Endothelial cell of umbilical vein (primary cell): ENCODE measurements at regions not wholly inside any gene's neighbourhood (a gene's known extent, or its start where the extent isn't known, plus 50 kb on each side); places are given as distances from the start of the nearest gene placed in this dataset.

ENCODE experiments used
- BruUV-seq: library from RNA; stranded (reverse); fragments of 400-500 nt; replicated peaks from 2 replicates; lab custom pipeline; 2021; lab: Mats Ljungman, UMichigan
- CTCF ChIA-PET: fragments of 300-600, 350-600 bp; sonication (Branson Sonifier 250); formaldehyde crosslinking; loops from one replicate; lab custom pipeline; 2021; ENCODE audit warnings: antibody characterized with exemption, inconsistent platforms; lab: Charles Lee
- POLR2A ChIA-PET: fragments of 300-600, 350-600 bp; sonication (Branson Sonifier 250); formaldehyde crosslinking; loops from one replicate; lab custom pipeline; 2021; ENCODE audit warnings: antibody characterized with exemption, inconsistent platforms; lab: Charles Lee
- DNase-seq: peaks from one replicate; pipeline ENCODE4 v3.0.0-alpha.2; 2011; ENCODE audit warnings: low read depth, low spot score
- FAIRE-seq: peaks from 2 replicates; lab custom pipeline; 2011; peaks lifted over from hg19 to GRCh38; lab: Jason Lieb, UNC
- H2AFZ ChIP-seq: 2 replicates; pipeline ENCODE4 v1.6.0; 2012; ENCODE audit warnings: low read depth, low read length, control low read depth, inconsistent platforms
- H3K27ac ChIP-seq: 2 replicates; pipeline ENCODE4 v1.5.1; 2011; ENCODE audit warnings: low read depth, mild to moderate bottlenecking, control low read depth, low read length, moderate library complexity; ENCODE audit not compliant: insufficient read depth
- H3K27me3 ChIP-seq, 2 experiments: 2 replicates each; pipeline versions ENCODE4 v1.6.0 to v1.6.1; 2011; ENCODE audit warnings: low read length in 2 of 2, mixed read lengths in 1 of 2; ENCODE audit not compliant: control insufficient read depth in 2 of 2, insufficient read depth in 2 of 2
- H3K36me3 ChIP-seq, 2 experiments: 2 replicates in 1 of 2; 3 replicates in 1 of 2; pipeline ENCODE4 v1.5.1; 2011; ENCODE audit warnings: low read length in 2 of 2, mild to moderate bottlenecking in 1 of 2, moderate library complexity in 1 of 2; ENCODE audit not compliant: control insufficient read depth in 2 of 2, insufficient read depth in 2 of 2; ENCODE audit errors: extremely low read depth in 1 of 2
- H3K4me1 ChIP-seq: 3 replicates; pipeline ENCODE4 v1.5.1; 2011; ENCODE audit warnings: mild to moderate bottlenecking, low read length; ENCODE audit not compliant: control insufficient read depth, insufficient read depth; ENCODE audit errors: extremely low read depth
- H3K4me2 ChIP-seq: 2 replicates; pipeline ENCODE4 v1.6.1; 2011; ENCODE audit warnings: low read length, control low read depth, mixed read lengths; ENCODE audit not compliant: insufficient read depth
- H3K4me3 ChIP-seq, 3 experiments: fragments of 200-600 bp in 1 of 3; sonication (generic), shearing (Covaris generic) in 1 of 3; replicated peaks in 1 of 3; 2 replicates each; pipeline ENCODE4 v1.5.1; 2011 to 2016; ENCODE audit warnings: control low read depth in 3 of 3, low read length in 3 of 3, mild to moderate bottlenecking in 2 of 3, inconsistent platforms in 1 of 3, low read depth in 1 of 3, moderate library complexity in 1 of 3; ENCODE audit not compliant: insufficient read depth in 1 of 3
- H3K79me2 ChIP-seq: 2 replicates; pipeline ENCODE4 v1.6.0; 2012; ENCODE audit warnings: low read length, inconsistent platforms; ENCODE audit not compliant: control insufficient read depth, insufficient read depth
- H3K9ac ChIP-seq: replicated peaks from 2 replicates; pipeline ENCODE3; 2011; ENCODE audit warnings: low read length, control low read depth; ENCODE audit not compliant: insufficient read depth; ENCODE audit errors: extremely low read depth
- H3K9me1 ChIP-seq: replicated peaks from 3 replicates; pipeline ENCODE4 v1.6.0; 2011; ENCODE audit warnings: mild to moderate bottlenecking, low read length; ENCODE audit not compliant: control insufficient read depth, insufficient read depth; ENCODE audit errors: extremely low read depth
- H3K9me3 ChIP-seq: replicated peaks from 2 replicates; pipeline ENCODE4 v1.5.1; 2012; ENCODE audit warnings: low read length, inconsistent platforms; ENCODE audit not compliant: control insufficient read depth, insufficient read depth
- H4K20me1 ChIP-seq: replicated peaks from 2 replicates; pipeline ENCODE3; 2011; ENCODE audit warnings: mild to moderate bottlenecking, low read length; ENCODE audit not compliant: control insufficient read depth, insufficient read depth; ENCODE audit errors: extremely low read depth
- CTCF ChIP-seq, 2 donors: IDR thresholded peaks; 1 replicate in 1 of 2; 2 replicates in 1 of 2; pipeline ENCODE4 v1.5.1; 2011; ENCODE audit warnings: low read length in 2 of 2, mild to moderate bottlenecking in 2 of 2, moderate library complexity in 2 of 2, control low read depth in 1 of 2, inconsistent platforms in 1 of 2, low read depth in 1 of 2; ENCODE audit not compliant: insufficient read depth in 1 of 2; ENCODE audit errors: extremely low read depth in 1 of 2
- EZH2 ChIP-seq: IDR thresholded peaks from 2 replicates; pipeline ENCODE4 v1.6.1; 2012; ENCODE audit warnings: borderline replicate concordance, low read depth, mild to moderate bottlenecking, moderate library complexity, low read length, inconsistent platforms; ENCODE audit not compliant: severe bottlenecking
- FOS ChIP-seq: IDR thresholded peaks from 2 replicates; pipeline ENCODE4 v1.6.1; 2011; ENCODE audit warnings: mild to moderate bottlenecking, low read length, moderate library complexity, borderline replicate concordance; ENCODE audit not compliant: insufficient read depth
- GATA2 ChIP-seq: IDR thresholded peaks from 2 replicates; pipeline ENCODE4 v1.7.0; 2011; ENCODE audit warnings: low read depth, mild to moderate bottlenecking, moderate library complexity, mixed read lengths, low read length; ENCODE audit not compliant: insufficient read length, insufficient read depth
- JUN ChIP-seq: IDR thresholded peaks from 2 replicates; pipeline ENCODE4 v1.6.1; 2011; ENCODE audit warnings: borderline replicate concordance, low read depth; ENCODE audit not compliant: insufficient read length, insufficient read depth
- MAX ChIP-seq: IDR thresholded peaks from 2 replicates; pipeline ENCODE4 v1.6.1; 2011; ENCODE audit not compliant: insufficient read depth, insufficient read length
- MYC ChIP-seq: IDR thresholded peaks from one replicate; pipeline ENCODE4 v1.6.1; 2011; ENCODE audit warnings: mild to moderate bottlenecking, low read depth, low read length
- POLR2A ChIP-seq: IDR thresholded peaks from 2 replicates; pipeline ENCODE4 v1.6.1; 2012; ENCODE audit warnings: low read depth, mild to moderate bottlenecking, control low read depth, low read length
- POLR2AphosphoS5 ChIP-seq: IDR thresholded peaks from 2 replicates; pipeline ENCODE4 v1.6.1; 2012; ENCODE audit warnings: low read depth, mild to moderate bottlenecking, control low read depth, low read length, moderate library complexity; ENCODE audit not compliant: insufficient read depth
- dilution Hi-C: fragments of 300-500 bp; cut with MboI; formaldehyde crosslinking; loops from one replicate; pipeline ENCODE4 v1.15.0; 2019; ENCODE audit warnings: low sequenced_read_pairs; ENCODE audit not compliant: extremely low pct_ligation_motif_present
- intact Hi-C: fragments of 100-400 bp; cut with micrococcal nuclease; formaldehyde crosslinking; loops from one replicate; pipeline ENCODE4 v1.10.0; 2022

GRCh38 chr5:3355126-3355525 lies 240.5 kb upstream of the IRX1 start:
- no peak overlapping the region for H3K4me2 ChIP-seq
- no peak overlapping the region for H3K4me3 ChIP-seq
- POLR2A ChIA-PET = no interaction called here
- H3K27me3 ChIP-seq = no peaks in the 10 kb centered on the region
- no peak for DNase-seq
- no TSS peak for BruUV-seq
- FAIRE-seq = no peak
- H3K36me3 ChIP-seq = no peaks in the 10 kb centered on the region
- CTCF ChIA-PET = no interaction called here
- H3K79me2 ChIP-seq = no peaks in the 10 kb centered on the region
- no peak overlapping the region for H3K9ac ChIP-seq
- H2AFZ ChIP-seq = no peak overlapping the region
- dilution Hi-C loops (no loop called here), intact Hi-C loops (no loop called here)
- no peaks in the 10 kb centered on the region for H3K4me1 ChIP-seq
- H3K27ac ChIP-seq = no peak overlapping the region
- H3K9me1 ChIP-seq = no peaks in the 10 kb centered on the region
- TF ChIP-seq POLR2A (no peak), GATA2 (no peak), FOS (no peak), MAX (no peak), EZH2 (no peak), MYC (no peak), POLR2AphosphoS5 (no peak), CTCF (IDR thresholded peaks at IDR 0.05; ENCODE audit: extremely low read depth in 1 of 2, insufficient read depth in 1 of 2, low read depth in 1 of 2, low read length in 2 of 2) (no peak), JUN (no peak)
- H3K9me3 ChIP-seq = peaks cover 4% of the 10 kb centered on the region
- H4K20me1 ChIP-seq = no peaks in the 10 kb centered on the region
